Breast epithelium (tissue), 4 donors: ENCODE measurements at regions not wholly inside any gene's neighbourhood (a gene's known extent, or its start where the extent isn't known, plus 50 kb on each side); places are given as distances from the start of the nearest gene placed in this dataset.

Experiments used
- DNase-seq, 2 donors: peaks; one replicate each; pipeline ENCODE4 v3.0.0-alpha.2; 2019; ENCODE audit warnings: low spot score in 2 of 2
- H3K27ac ChIP-seq, 2 donors: fragments of 200-600 bp; sonication (generic) in 1 of 2; one replicate each; pipeline ENCODE4 v1.5.1; 2016 to 2019; ENCODE audit warnings: mild to moderate bottlenecking in 1 of 2
- H3K27me3 ChIP-seq, 2 donors: fragments of 200-600 bp; sonication (generic) in 1 of 2; one replicate each; pipeline versions ENCODE4 v1.5.1 to v1.6.0; 2017 to 2019; ENCODE audit warnings: control low read depth in 1 of 2, mild to moderate bottlenecking in 1 of 2
- H3K36me3 ChIP-seq: fragments of 200-600 bp; one replicate; pipeline ENCODE4 v1.5.1; 2019
- H3K4me1 ChIP-seq, 2 donors: fragments of 200-600 bp; sonication (generic); one replicate each; pipeline ENCODE4 v1.5.1; 2016 to 2019; ENCODE audit warnings: control low read depth in 1 of 2
- H3K4me3 ChIP-seq, 3 donors: fragments of 200-600 bp; sonication (generic); 1 replicate in 2 of 3; 2 replicates in 1 of 3; pipeline ENCODE4 v1.5.1; 2016 to 2019; ENCODE audit warnings: mild to moderate bottlenecking in 3 of 3, moderate library complexity in 2 of 3
- H3K9me3 ChIP-seq, 2 donors: fragments of 200-600 bp; sonication (generic) in 1 of 2; one replicate each; pipeline ENCODE4 v1.5.1; 2016 to 2019; ENCODE audit warnings: control low read depth in 1 of 2
- CTCF ChIP-seq, 3 donors: fragments of 450-650 bp; IDR thresholded peaks; one replicate each; pipeline ENCODE4 v1.5.1; 2016 to 2017; ENCODE audit warnings: antibody characterized with exemption in 3 of 3, mild to moderate bottlenecking in 3 of 3, moderate library complexity in 3 of 3
- POLR2A ChIP-seq: fragments of 450-650 bp; IDR thresholded peaks from one replicate; pipeline ENCODE4 v1.6.1; 2016; ENCODE audit warnings: antibody characterized with exemption, mild to moderate bottlenecking, moderate library complexity
- POLR2AphosphoS5 ChIP-seq, 3 donors: sonication (generic); formaldehyde crosslinking; IDR thresholded peaks; one replicate each; pipeline ENCODE4 v1.6.1; 2017; ENCODE audit warnings: antibody characterized with exemption in 3 of 3
- intact Hi-C: fragments of 100-400 bp; cut with DNase I; formaldehyde crosslinking; loops from one replicate; pipeline ENCODE4 v1.15.1; 2023; ENCODE audit warnings: low total_unique reads

- no peaks in the 10 kb centered on the region for H3K4me1 ChIP-seq
- TF ChIP-seq CTCF (IDR thresholded peaks at IDR 0.05) (no peak), POLR2A (no peak)
- H3K9me3 ChIP-seq, result no peaks in the 10 kb centered on the region
- intact Hi-C loops, result no loop called here
- no peak overlapping the region for H3K27ac ChIP-seq
- no peaks in the 10 kb centered on the region for H3K36me3 ChIP-seq
- no peak for DNase-seq
- peaks cover 0 to 38% of the 10 kb centered on the region in 2 donors for H3K27me3 ChIP-seq
- no peak overlapping the region for H3K4me3 ChIP-seq
Observed at GRCh38 chr14:101446387-101446969, 114.8 kb upstream of the DIO3 start.

GRCh38 chr14:101449114-101449513 is 112.2 kb upstream of the DIO3 start:
- Histone ChIP-seq H3K36me3 (no peaks in the 10 kb centered on the region), H3K9me3 (no peaks in the 10 kb centered on the region), H3K4me3 (no peak overlapping the region), H3K27ac (no peak overlapping the region), H3K4me1 (no peaks in the 10 kb centered on the region), H3K27me3 (peaks cover 0 to 19% of the 10 kb centered on the region in 2 donors)
- DNase-seq, result no peak
- intact Hi-C loops, result no loop called here
- TF ChIP-seq POLR2AphosphoS5 (IDR thresholded peaks at IDR 0.05), result no peak
- no peak for TF ChIP-seq POLR2A
- TF ChIP-seq CTCF (IDR thresholded peaks at IDR 0.05), result no peak

GRCh38 chr14:101451166-101451565 is 110.1 kb upstream of the DIO3 start:
- TF ChIP-seq CTCF (IDR thresholded peaks at IDR 0.05) (no peak), POLR2A (no peak), POLR2AphosphoS5 (IDR thresholded peaks at IDR 0.05) (no peak)
- H3K27ac ChIP-seq, result no peak overlapping the region
- H3K27me3 ChIP-seq, result peaks cover 0 to 17% of the 10 kb centered on the region in 2 donors
- H3K4me1 ChIP-seq, result no peaks in the 10 kb centered on the region
- intact Hi-C loops, result no loop called here
- no peaks in the 10 kb centered on the region for H3K9me3 ChIP-seq
- no peak overlapping the region for H3K4me3 ChIP-seq
- no peak for DNase-seq
- no peaks in the 10 kb centered on the region for H3K36me3 ChIP-seq

GRCh38 chr14:101453225-101453624 is 108.1 kb upstream of the DIO3 start:
- DNase-seq, result no peak
- Histone ChIP-seq H3K27ac (no peak overlapping the region), H3K27me3 (peaks cover 5 to 29% of the 10 kb centered on the region in 2 donors), H3K4me3 (no peak overlapping the region), H3K9me3 (no peaks in the 10 kb centered on the region), H3K4me1 (peaks cover 0 to 2% of the 10 kb centered on the region in 2 donors), H3K36me3 (no peaks in the 10 kb centered on the region)
- intact Hi-C loops, result no loop called here
- no peak for TF ChIP-seq POLR2A
- TF ChIP-seq POLR2AphosphoS5 (IDR thresholded peaks at IDR 0.05), result no peak
- TF ChIP-seq CTCF (IDR thresholded peaks at IDR 0.05), result no peak

GRCh38 chr14:101454229-101454628 is 107.1 kb upstream of the DIO3 start:
- DNase-seq, result no peak
- Histone ChIP-seq H3K4me3 (no peak overlapping the region), H3K27ac (no peak overlapping the region), H3K36me3 (no peaks in the 10 kb centered on the region), H3K27me3 (peaks cover 15 to 39% of the 10 kb centered on the region in 2 donors), H3K9me3 (no peaks in the 10 kb centered on the region), H3K4me1 (peaks cover 0 to 7% of the 10 kb centered on the region in 2 donors)
- TF ChIP-seq CTCF (IDR thresholded peaks at IDR 0.05) (no peak), POLR2A (no peak), POLR2AphosphoS5 (IDR thresholded peaks at IDR 0.05) (no peak)
- intact Hi-C loops, result no loop called here
